ENCODE measurements at regions not wholly inside any gene's neighbourhood (a gene's known extent, or its start where the extent isn't known, plus 50 kb on each side); places are given as distances from the start of the nearest gene placed in this dataset.

GRCh38 chr2:72013726-72014125, 133.9 kb downstream of the CYP26B1 start:
- TF ChIP-seq ETS1 (IDR thresholded peaks at IDR 0.05) = no peak
- no peak for TF ChIP-seq CTCF (conservative IDR thresholded peaks at IDR 0.05; ENCODE audit: low read depth in 2 of 2)
- TF ChIP-seq EZH2phosphoT487 (IDR thresholded peaks at IDR 0.05; ENCODE audit: unreplicated experiment) = no peak
- TF ChIP-seq REST (IDR thresholded peaks at IDR 0.05; ENCODE audit: unreplicated experiment) = no peak
- no peak for TF ChIP-seq EZH2 (IDR thresholded peaks at IDR 0.05; ENCODE audit: low read depth, unreplicated experiment)
- no peak for TF ChIP-seq POLR2AphosphoS5 (IDR thresholded peaks at IDR 0.05; ENCODE audit: low read depth)
- TF ChIP-seq CREB1 (CRISPR knock-in tag; IDR thresholded peaks at IDR 0.05; ENCODE audit: low read depth) = no peak
